NT2/D1 (cell line): ENCODE measurements at regions not wholly inside any gene's neighbourhood (a gene's known extent, or its start where the extent isn't known, plus 50 kb on each side); places are given as distances from the start of the nearest gene placed in this dataset.

Source experiments
- DNase-seq: peaks from one replicate; pipeline ENCODE4 v3.0.0-alpha.2; 2011; ENCODE audit warnings: low read depth, low spot score
- H3K27me3 ChIP-seq: 2 replicates; pipeline ENCODE4 v1.6.0; 2011; ENCODE audit warnings: mild to moderate bottlenecking; ENCODE audit not compliant: insufficient read length, insufficient read depth
- H3K36me3 ChIP-seq: 2 replicates; pipeline ENCODE4 v1.6.1; 2011; ENCODE audit warnings: mild to moderate bottlenecking, low read length, mixed read lengths; ENCODE audit not compliant: insufficient read depth, insufficient read length
- H3K4me1 ChIP-seq: 2 replicates; pipeline ENCODE4 v1.5.1; 2011; ENCODE audit not compliant: insufficient read depth, insufficient read length
- H3K4me3 ChIP-seq: 2 replicates; pipeline ENCODE4 v1.5.1; 2011; ENCODE audit warnings: low read depth; ENCODE audit not compliant: insufficient read length
- H3K9ac ChIP-seq: 2 replicates; pipeline ENCODE4 v1.6.0; 2011; ENCODE audit warnings: low read depth; ENCODE audit not compliant: insufficient read length
- H3K9me3 ChIP-seq: 2 replicates; pipeline ENCODE4 v1.5.1; 2011; ENCODE audit warnings: mild to moderate bottlenecking, low read length; ENCODE audit not compliant: insufficient read depth
- SUZ12 ChIP-seq: IDR thresholded peaks from 2 replicates; pipeline ENCODE4 v1.6.1; 2011; ENCODE audit not compliant: insufficient read length, insufficient read depth; ENCODE audit errors: extremely low read depth
- YY1 ChIP-seq: IDR thresholded peaks from 2 replicates; pipeline ENCODE4 v1.6.1; 2011; ENCODE audit not compliant: insufficient read length, insufficient read depth
- ZNF274 ChIP-seq: IDR thresholded peaks from 2 replicates; pipeline ENCODE4 v1.6.1; 2011; ENCODE audit warnings: mild to moderate bottlenecking, low read depth, low read length

GRCh38 chr6:22184371-22184770, 112.5 kb downstream of the PRL start:
- Histone ChIP-seq H3K36me3 (no peaks in the 10 kb centered on the region), H3K9ac (no peak overlapping the region), H3K27me3 (no peaks in the 10 kb centered on the region), H3K4me1 (no peaks in the 10 kb centered on the region), H3K4me3 (no peak overlapping the region), H3K9me3 (peaks cover 12% of the 10 kb centered on the region; the same call in 1 of the 2 replicates)
- TF ChIP-seq YY1 (no peak), ZNF274 (no peak), SUZ12 (no peak)
- DNase-seq: no peak

- Histone ChIP-seq H3K9ac (no peak overlapping the region), H3K4me3 (no peak overlapping the region), H3K4me1 (no peaks in the 10 kb centered on the region), H3K27me3 (no peaks in the 10 kb centered on the region), H3K36me3 (no peaks in the 10 kb centered on the region), H3K9me3 (no peaks in the 10 kb centered on the region)
- DNase-seq: no peak
- TF ChIP-seq ZNF274: no peak
- no peak for TF ChIP-seq SUZ12
- TF ChIP-seq YY1: no peak
Measured at GRCh38 chr6:22189946-22190345, 106.9 kb downstream of the PRL start.

GRCh38 chr6:22194188-22194921, 102.5 kb downstream of the PRL start:
- Histone ChIP-seq H3K4me3 (no peak overlapping the region), H3K27me3 (no peaks in the 10 kb centered on the region), H3K36me3 (no peaks in the 10 kb centered on the region), H3K9ac (no peak overlapping the region), H3K9me3 (no peaks in the 10 kb centered on the region), H3K4me1 (no peaks in the 10 kb centered on the region)
- TF ChIP-seq YY1 (no peak), ZNF274 (no peak), SUZ12 (no peak)
- DNase-seq: no peak

- no peaks in the 10 kb centered on the region for H3K9me3 ChIP-seq
- no peak overlapping the region for H3K9ac ChIP-seq
- no peaks in the 10 kb centered on the region for H3K27me3 ChIP-seq
- no peaks in the 10 kb centered on the region for H3K4me1 ChIP-seq
- H3K36me3 ChIP-seq: no peaks in the 10 kb centered on the region
- DNase-seq: no peak
- TF ChIP-seq SUZ12: no peak
- H3K4me3 ChIP-seq: no peak overlapping the region
Measured at GRCh38 chr6:22199771-22200170, 97.1 kb downstream of the PRL start.

- no peaks in the 10 kb centered on the region for H3K27me3 ChIP-seq
- no peaks in the 10 kb centered on the region for H3K36me3 ChIP-seq
- H3K4me3 ChIP-seq: no peak overlapping the region
- no peaks in the 10 kb centered on the region for H3K9me3 ChIP-seq
- H3K9ac ChIP-seq: no peak overlapping the region
- no peak for DNase-seq
- H3K4me1 ChIP-seq: no peaks in the 10 kb centered on the region
- TF ChIP-seq YY1: no peak
Measured at GRCh38 chr6:22204153-22204552, 92.7 kb downstream of the PRL start.

GRCh38 chr6:22205266-22205665, 91.6 kb downstream of the PRL start:
- TF ChIP-seq SUZ12 (no peak), YY1 (no peak), ZNF274 (no peak)
- Histone ChIP-seq H3K9me3 (no peaks in the 10 kb centered on the region), H3K9ac (no peak overlapping the region), H3K27me3 (no peaks in the 10 kb centered on the region), H3K4me3 (no peak overlapping the region), H3K4me1 (no peaks in the 10 kb centered on the region), H3K36me3 (no peaks in the 10 kb centered on the region)
- no peak for DNase-seq

GRCh38 chr6:22206106-22206505, 90.7 kb downstream of the PRL start:
- DNase-seq: no peak
- no peaks in the 10 kb centered on the region for H3K4me1 ChIP-seq
- no peaks in the 10 kb centered on the region for H3K27me3 ChIP-seq
- no peak overlapping the region for H3K4me3 ChIP-seq
- no peaks in the 10 kb centered on the region for H3K9me3 ChIP-seq
- no peak overlapping the region for H3K9ac ChIP-seq
- no peaks in the 10 kb centered on the region for H3K36me3 ChIP-seq
- TF ChIP-seq SUZ12 (no peak), ZNF274 (no peak), YY1 (no peak)

GRCh38 chr6:22208026-22208425, 88.8 kb downstream of the PRL start:
- Histone ChIP-seq H3K4me3 (no peak overlapping the region), H3K4me1 (no peaks in the 10 kb centered on the region), H3K9ac (no peak overlapping the region), H3K27me3 (no peaks in the 10 kb centered on the region), H3K36me3 (no peaks in the 10 kb centered on the region), H3K9me3 (no peaks in the 10 kb centered on the region)
- no peak for DNase-seq
- TF ChIP-seq SUZ12 (no peak), YY1 (no peak), ZNF274 (no peak)
